HG03103 (cell line): ENCODE measurements at regions not wholly inside any gene's neighbourhood (a gene's known extent, or its start where the extent isn't known, plus 50 kb on each side); places are given as distances from the start of the nearest gene placed in this dataset.
"Not testable (repeated sequence)": the region's sequence is repeated elsewhere in the genome, so short reads cannot be mapped to it uniquely, and the experiment has no call there.

Experiments used
- ATAC-seq: cut with Tn5 transposase; IDR thresholded peaks from one replicate; pipeline ENCODE4 v1.9.1; 2021; ENCODE audit warnings: low read depth; ENCODE audit not compliant: unreplicated experiment

DNA sequence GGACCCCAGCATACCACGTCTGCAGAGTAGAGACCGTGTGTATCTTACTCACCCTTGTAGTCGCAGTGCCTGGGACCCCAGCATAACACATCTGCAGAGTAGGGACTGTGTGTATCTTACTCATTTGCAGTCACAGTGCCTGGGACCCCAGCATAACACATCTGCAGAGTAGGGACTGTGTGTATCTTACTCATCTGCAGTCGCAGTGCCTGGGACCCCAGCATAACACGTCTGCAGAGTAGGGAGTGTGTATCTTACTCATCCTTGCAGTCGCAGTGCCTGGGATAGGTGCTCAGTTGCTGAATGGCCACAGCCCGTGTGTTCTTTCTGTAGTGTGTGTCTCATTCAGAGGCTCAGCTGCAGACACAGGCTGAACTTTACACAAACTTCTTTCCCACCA is 71.4 kb upstream of the FRG1 start:
- ATAC-seq: no peak

DNA sequence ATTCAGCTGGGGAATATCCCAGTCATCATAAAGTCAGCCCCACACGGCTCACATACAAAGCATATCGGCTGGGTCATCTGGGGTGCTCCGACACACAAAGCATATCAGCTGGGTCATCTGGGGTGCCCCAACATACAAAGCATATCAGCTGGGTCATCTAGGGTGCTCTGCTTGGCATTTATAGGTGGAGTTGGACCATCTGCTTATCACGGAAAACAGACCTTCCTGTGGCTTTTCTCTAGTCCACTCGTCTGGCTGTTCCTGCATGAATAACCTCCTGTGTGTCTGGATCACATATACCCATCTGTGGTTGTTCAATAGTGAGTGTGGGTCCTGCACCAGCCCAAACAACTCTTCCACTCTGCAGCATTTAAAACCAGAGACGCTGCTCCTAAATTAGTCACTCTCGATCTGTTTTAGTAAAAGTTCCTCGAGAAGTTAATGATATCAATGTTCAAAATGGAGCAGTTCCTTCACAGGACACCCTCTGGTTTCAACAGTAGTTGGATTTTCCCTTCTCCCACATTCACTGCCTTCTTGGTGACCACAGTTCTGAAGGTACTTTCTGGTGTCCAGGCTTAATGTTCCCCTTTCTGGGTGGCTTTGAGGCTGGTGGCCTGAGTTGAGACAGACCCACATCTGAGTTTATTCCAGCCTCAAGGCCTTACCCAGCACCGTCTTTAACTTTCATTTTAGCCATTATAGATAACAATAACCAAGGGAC is 70.0 kb upstream of the FRG1 start:
- no peak for ATAC-seq

DNA sequence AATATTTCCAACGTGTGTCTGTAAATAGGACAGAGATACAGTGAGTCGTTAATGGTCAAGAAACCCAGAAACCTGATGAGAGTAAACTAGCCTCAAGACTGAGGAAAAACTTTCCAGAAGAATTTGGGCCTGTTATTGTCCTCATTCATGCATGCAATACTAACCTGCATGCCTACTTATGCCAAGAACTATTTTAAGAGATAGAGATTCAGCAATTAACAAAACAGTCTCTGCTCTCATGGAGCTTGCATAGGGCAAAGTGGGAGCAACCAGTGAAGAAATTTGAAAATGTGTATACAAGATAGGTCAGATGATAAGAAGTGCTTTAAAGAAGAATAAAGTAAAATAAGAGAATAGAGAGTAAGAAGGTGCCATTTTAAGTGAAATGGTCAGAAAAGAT is 66.1 kb upstream of the FRG1 start:
- ATAC-seq: no peak

DNA sequence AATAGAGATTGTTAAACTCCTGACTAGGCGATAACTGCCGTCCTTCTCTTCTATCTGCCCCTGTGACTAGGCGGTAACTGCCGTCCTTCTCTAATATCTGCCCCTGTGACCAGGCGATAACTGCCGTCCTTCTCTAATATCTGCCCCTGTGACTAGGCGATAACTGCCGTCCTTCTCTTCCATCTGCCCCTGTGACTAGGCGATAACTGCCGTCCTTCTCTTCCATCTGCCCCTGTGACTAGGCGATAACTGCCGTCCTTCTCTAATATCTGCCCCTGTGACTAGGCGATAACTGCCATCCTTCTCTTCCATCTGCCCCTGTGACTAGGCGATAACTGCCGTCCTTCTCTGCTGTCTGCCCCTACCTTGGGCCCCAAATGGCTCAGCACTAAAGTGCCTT is 59.5 kb upstream of the FRG1 start:
- ATAC-seq: not testable (repeated sequence)

DNA sequence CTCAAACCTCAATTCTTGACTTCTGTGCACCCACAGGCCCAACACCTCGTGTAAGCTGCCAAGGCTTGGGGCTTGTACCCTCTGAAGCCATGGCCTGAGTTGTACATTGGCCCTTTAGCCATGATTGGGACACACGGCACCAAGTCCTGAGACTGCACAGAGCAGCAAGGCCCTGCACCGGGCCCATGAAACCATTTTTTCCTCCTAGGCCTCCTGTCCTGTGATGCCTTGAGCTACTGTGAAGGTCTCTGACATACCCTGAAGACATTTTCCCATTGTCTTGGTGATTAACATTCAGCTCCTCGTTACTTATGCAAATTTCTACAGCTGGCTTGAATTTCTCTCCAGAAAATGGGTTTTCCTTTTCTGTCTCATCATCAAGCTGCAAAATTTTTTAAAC is 52.3 kb upstream of the FRG1 start:
- ATAC-seq: not testable (repeated sequence)
